Breast epithelium (tissue), 4 donors: ENCODE measurements at regions not wholly inside any gene's neighbourhood (a gene's known extent, or its start where the extent isn't known, plus 50 kb on each side); places are given as distances from the start of the nearest gene placed in this dataset.

Experiments used
- DNase-seq, 2 donors: peaks; one replicate each; pipeline ENCODE4 v3.0.0-alpha.2; 2019; ENCODE audit warnings: low spot score in 2 of 2
- H3K27ac ChIP-seq, 2 donors: fragments of 200-600 bp; sonication (generic) in 1 of 2; one replicate each; pipeline ENCODE4 v1.5.1; 2016 to 2019; ENCODE audit warnings: mild to moderate bottlenecking in 1 of 2
- H3K27me3 ChIP-seq, 2 donors: fragments of 200-600 bp; sonication (generic) in 1 of 2; one replicate each; pipeline versions ENCODE4 v1.5.1 to v1.6.0; 2017 to 2019; ENCODE audit warnings: control low read depth in 1 of 2, mild to moderate bottlenecking in 1 of 2
- H3K36me3 ChIP-seq: fragments of 200-600 bp; one replicate; pipeline ENCODE4 v1.5.1; 2019
- H3K4me1 ChIP-seq, 2 donors: fragments of 200-600 bp; sonication (generic); one replicate each; pipeline ENCODE4 v1.5.1; 2016 to 2019; ENCODE audit warnings: control low read depth in 1 of 2
- H3K4me3 ChIP-seq, 3 donors: fragments of 200-600 bp; sonication (generic); 1 replicate in 2 of 3; 2 replicates in 1 of 3; pipeline ENCODE4 v1.5.1; 2016 to 2019; ENCODE audit warnings: mild to moderate bottlenecking in 3 of 3, moderate library complexity in 2 of 3
- H3K9me3 ChIP-seq, 2 donors: fragments of 200-600 bp; sonication (generic) in 1 of 2; one replicate each; pipeline ENCODE4 v1.5.1; 2016 to 2019; ENCODE audit warnings: control low read depth in 1 of 2
- POLR2A ChIP-seq: fragments of 450-650 bp; IDR thresholded peaks from one replicate; pipeline ENCODE4 v1.6.1; 2016; ENCODE audit warnings: antibody characterized with exemption, mild to moderate bottlenecking, moderate library complexity
- POLR2AphosphoS5 ChIP-seq, 3 donors: sonication (generic); formaldehyde crosslinking; IDR thresholded peaks; one replicate each; pipeline ENCODE4 v1.6.1; 2017; ENCODE audit warnings: antibody characterized with exemption in 3 of 3
- intact Hi-C: fragments of 100-400 bp; cut with DNase I; formaldehyde crosslinking; loops from one replicate; pipeline ENCODE4 v1.15.1; 2023; ENCODE audit warnings: low total_unique reads
- TF ChIP-seq, protein P1 (sequence below), 3 donors: fragments of 450-650 bp; IDR thresholded peaks; one replicate each; pipeline ENCODE4 v1.5.1; 2016 to 2017; ENCODE audit warnings: antibody characterized with exemption in 3 of 3, mild to moderate bottlenecking in 3 of 3, moderate library complexity in 3 of 3

DNA sequence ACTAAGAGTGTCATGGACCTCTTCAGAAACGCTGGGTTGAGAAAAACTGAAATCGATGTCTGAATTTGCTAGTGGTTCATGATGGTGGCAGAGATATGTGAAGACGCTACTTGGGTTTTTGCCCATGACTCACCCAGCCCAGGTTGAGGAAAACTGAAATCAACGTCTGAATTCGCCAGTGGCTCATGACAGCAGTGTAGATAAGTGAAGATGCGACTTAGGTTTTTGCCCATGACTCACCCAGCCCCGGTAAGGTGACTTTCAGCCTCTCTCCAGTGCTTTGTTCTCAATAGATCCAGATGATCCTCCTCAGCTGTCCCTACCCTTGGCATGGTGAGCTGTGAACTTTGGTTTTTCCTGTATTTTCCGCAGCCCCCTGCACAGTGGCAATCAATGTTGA is 105.3 kb upstream of the SIX3 start:
- no peak overlapping the region for H3K4me3 ChIP-seq
- intact Hi-C loops: no loop called here
- H3K27me3 ChIP-seq: no peaks in the 10 kb centered on the region
- TF ChIP-seq POLR2A: no peak
- TF ChIP-seq, protein P1, sequence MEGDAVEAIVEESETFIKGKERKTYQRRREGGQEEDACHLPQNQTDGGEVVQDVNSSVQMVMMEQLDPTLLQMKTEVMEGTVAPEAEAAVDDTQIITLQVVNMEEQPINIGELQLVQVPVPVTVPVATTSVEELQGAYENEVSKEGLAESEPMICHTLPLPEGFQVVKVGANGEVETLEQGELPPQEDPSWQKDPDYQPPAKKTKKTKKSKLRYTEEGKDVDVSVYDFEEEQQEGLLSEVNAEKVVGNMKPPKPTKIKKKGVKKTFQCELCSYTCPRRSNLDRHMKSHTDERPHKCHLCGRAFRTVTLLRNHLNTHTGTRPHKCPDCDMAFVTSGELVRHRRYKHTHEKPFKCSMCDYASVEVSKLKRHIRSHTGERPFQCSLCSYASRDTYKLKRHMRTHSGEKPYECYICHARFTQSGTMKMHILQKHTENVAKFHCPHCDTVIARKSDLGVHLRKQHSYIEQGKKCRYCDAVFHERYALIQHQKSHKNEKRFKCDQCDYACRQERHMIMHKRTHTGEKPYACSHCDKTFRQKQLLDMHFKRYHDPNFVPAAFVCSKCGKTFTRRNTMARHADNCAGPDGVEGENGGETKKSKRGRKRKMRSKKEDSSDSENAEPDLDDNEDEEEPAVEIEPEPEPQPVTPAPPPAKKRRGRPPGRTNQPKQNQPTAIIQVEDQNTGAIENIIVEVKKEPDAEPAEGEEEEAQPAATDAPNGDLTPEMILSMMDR (IDR thresholded peaks at IDR 0.05): no peak
- TF ChIP-seq POLR2AphosphoS5 (IDR thresholded peaks at IDR 0.05): no peak
- no peak overlapping the region for H3K27ac ChIP-seq
- H3K9me3 ChIP-seq: peaks cover 0 to 11% of the 10 kb centered on the region in 2 donors
- no peak for DNase-seq
- no peaks in the 10 kb centered on the region for H3K36me3 ChIP-seq
- H3K4me1 ChIP-seq: no peaks in the 10 kb centered on the region

GRCh38 chr2:44836916-44837315 is 104.6 kb upstream of the SIX3 start:
- intact Hi-C loops: no loop called here
- H3K27ac ChIP-seq: no peak overlapping the region
- H3K36me3 ChIP-seq: no peaks in the 10 kb centered on the region

DNA sequence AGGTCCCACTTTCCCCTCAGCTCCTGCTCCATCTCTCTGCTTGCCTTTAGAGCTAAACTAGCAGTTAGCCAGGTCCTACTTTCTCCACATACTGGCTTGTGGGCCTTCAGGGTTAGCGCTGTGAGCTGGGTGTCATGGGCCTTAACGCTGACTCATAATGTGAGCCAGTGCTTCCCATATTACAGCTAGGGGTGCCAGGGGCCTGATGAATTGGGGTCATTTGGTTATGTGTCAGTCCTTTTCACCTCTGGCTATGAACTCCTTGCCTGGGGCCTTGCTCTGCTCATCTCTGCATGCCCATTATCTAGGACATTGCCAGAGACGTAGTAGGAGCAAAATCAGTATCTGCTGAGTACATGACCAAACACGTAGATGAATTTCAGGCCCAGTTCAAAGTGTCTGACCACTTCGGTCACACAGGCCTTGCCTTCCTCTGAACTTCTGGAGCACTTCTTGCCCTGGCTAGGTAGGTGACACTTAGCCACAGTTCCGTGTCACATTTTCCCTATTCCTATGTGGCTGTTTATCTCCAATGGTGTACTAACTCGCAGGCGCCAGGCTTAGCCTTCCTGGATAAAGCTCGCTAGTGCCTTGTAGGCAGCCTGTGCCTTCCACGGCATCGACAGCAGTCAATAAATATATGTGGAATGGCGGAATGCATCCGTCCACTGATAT is 103.2 kb upstream of the SIX3 start:
- no peak for DNase-seq
- Histone ChIP-seq H3K4me3 (no peak overlapping the region), H3K4me1 (no peaks in the 10 kb centered on the region), H3K27ac (no peak overlapping the region), H3K36me3 (no peaks in the 10 kb centered on the region), H3K27me3 (no peaks in the 10 kb centered on the region), H3K9me3 (peaks cover 0 to 11% of the 10 kb centered on the region in 2 donors)
- intact Hi-C loops: no loop called here
- TF ChIP-seq, protein P1 (IDR thresholded peaks at IDR 0.05): no peak
- TF ChIP-seq POLR2A (no peak), POLR2AphosphoS5 (IDR thresholded peaks at IDR 0.05) (no peak)

More at GRCh38 chr2:44836916-44837315, 104.6 kb upstream of the SIX3 start:
- TF ChIP-seq POLR2A (no peak), POLR2AphosphoS5 (IDR thresholded peaks at IDR 0.05) (no peak)
- TF ChIP-seq, protein P1 (IDR thresholded peaks at IDR 0.05): no peak
- no peaks in the 10 kb centered on the region for H3K27me3 ChIP-seq
- peaks cover 0 to 11% of the 10 kb centered on the region in 2 donors for H3K9me3 ChIP-seq
- DNase-seq: no peak
- H3K4me1 ChIP-seq: no peaks in the 10 kb centered on the region
- H3K4me3 ChIP-seq: no peak overlapping the region

GRCh38 chr2:44839370-44839769 is 102.1 kb upstream of the SIX3 start:
- Histone ChIP-seq H3K9me3 (peaks cover 0 to 8% of the 10 kb centered on the region in 2 donors), H3K4me1 (no peaks in the 10 kb centered on the region), H3K27me3 (peaks cover 0 to 3% of the 10 kb centered on the region in 2 donors), H3K27ac (no peak overlapping the region), H3K4me3 (no peak overlapping the region), H3K36me3 (no peaks in the 10 kb centered on the region)
- intact Hi-C loops: no loop called here
- TF ChIP-seq POLR2AphosphoS5 (IDR thresholded peaks at IDR 0.05) (no peak), POLR2A (no peak)
- TF ChIP-seq, protein P1 (IDR thresholded peaks at IDR 0.05): no peak
- no peak for DNase-seq

DNA sequence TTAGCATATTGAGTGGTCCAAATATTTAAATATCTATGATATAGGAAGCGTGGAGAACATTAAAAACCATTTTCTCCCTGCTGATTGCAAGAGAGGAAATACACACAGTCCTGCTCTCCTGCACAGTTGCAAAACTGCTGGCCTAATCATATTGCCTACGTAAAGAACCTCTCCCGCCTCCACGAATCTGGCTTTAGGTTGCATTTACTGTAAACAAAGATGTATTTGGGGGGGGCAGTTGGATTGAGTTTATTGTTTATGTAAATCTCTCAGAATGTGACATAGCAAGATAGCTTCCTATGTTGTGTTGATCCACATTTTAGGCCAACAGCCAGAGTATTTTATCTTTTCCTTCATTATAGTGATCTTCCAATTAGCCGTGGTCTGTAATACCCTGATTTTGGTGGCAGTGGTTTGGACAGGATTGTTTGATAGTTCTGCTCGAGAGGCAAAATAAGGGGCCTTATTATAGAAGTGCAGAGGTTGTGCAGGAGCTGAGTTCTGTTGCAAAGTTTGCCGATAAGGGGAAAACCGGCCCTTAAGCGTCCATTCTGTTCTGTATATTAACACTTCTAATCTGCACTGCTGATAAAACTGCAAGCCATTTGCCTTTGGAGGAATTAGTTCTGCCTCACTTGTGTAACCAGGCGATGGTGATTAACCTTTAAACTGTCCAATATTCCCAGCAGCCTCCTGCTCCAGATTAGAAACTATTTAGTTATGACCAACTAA is 101.6 kb upstream of the SIX3 start:
- DNase-seq: no peak
- intact Hi-C loops: no loop called here

More for the DNA sequence above, 101.6 kb upstream of the SIX3 start:
- TF ChIP-seq, protein P1 (IDR thresholded peaks at IDR 0.05): no peak
- TF ChIP-seq POLR2A (no peak), POLR2AphosphoS5 (IDR thresholded peaks at IDR 0.05) (no peak)
- no peak overlapping the region for H3K4me3 ChIP-seq
- H3K9me3 ChIP-seq: peaks cover 0 to 2% of the 10 kb centered on the region in 2 donors
- H3K4me1 ChIP-seq: no peaks in the 10 kb centered on the region
- H3K27ac ChIP-seq: no peak overlapping the region
- peaks cover 0 to 3% of the 10 kb centered on the region in 2 donors for H3K27me3 ChIP-seq
- no peaks in the 10 kb centered on the region for H3K36me3 ChIP-seq
